GM12892 (cell line): ENCODE measurements at regions not wholly inside any gene's neighbourhood (a gene's known extent, or its start where the extent isn't known, plus 50 kb on each side); places are given as distances from the start of the nearest gene placed in this dataset.

Experiments used
- POLR2A ChIP-seq: IDR thresholded peaks from 2 replicates; pipeline ENCODE4 v1.6.1; 2011; ENCODE audit warnings: low read depth, low read length, control low read depth
- POLR2AphosphoS5 ChIP-seq: IDR thresholded peaks from 2 replicates; pipeline ENCODE4 v1.6.1; 2011; ENCODE audit warnings: low read depth, low read length, control low read depth

DNA sequence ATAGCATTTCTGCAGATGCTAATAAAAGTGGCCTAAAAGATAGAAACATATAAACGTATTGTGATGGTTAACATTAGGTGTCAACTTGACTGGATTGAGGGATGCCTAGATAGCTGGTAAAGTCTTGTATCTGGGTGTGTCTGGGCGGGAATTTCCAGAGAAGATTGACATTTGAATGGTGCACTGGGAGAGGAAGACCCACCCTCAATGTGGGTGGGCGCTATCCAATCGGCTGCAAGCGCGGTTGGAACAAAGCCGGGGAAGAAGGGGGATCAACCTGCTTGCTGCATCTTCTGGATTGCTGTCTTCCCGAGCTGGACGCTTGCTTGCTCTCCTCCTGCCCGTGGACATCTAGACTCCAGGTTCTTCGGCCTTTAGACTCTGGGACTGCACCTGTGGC is 114.0 kb upstream of the ZNF644 start:
- no peak for TF ChIP-seq POLR2A
- TF ChIP-seq POLR2AphosphoS5, result no peak
